Keratinocyte (primary cell): ENCODE measurements at regions not wholly inside any gene's neighbourhood (a gene's known extent, or its start where the extent isn't known, plus 50 kb on each side); places are given as distances from the start of the nearest gene placed in this dataset.

Experiments used
- DNase-seq: peaks from one replicate; pipeline ENCODE4 v3.0.0-alpha.2; 2011; ENCODE audit warnings: low read depth, missing footprints, low spot score
- FAIRE-seq: peaks from 2 replicates; lab custom pipeline; 2011; peaks lifted over from hg19 to GRCh38; lab: Jason Lieb, UNC
- H2AFZ ChIP-seq: 2 replicates; pipeline ENCODE4 v1.6.0; 2012; ENCODE audit warnings: low read length, control low read depth, inconsistent platforms; ENCODE audit not compliant: control insufficient read depth
- H3K27ac ChIP-seq: 2 replicates; pipeline ENCODE4 v1.5.1; 2011; ENCODE audit warnings: low read length; ENCODE audit not compliant: control insufficient read depth, insufficient read depth
- H3K27me3 ChIP-seq: 3 replicates; pipeline ENCODE4 v1.6.0; 2011; ENCODE audit warnings: low read length; ENCODE audit not compliant: control insufficient read depth, insufficient read depth; ENCODE audit errors: extremely low read depth
- H3K36me3 ChIP-seq, 2 experiments: 2 replicates in 1 of 2; 3 replicates in 1 of 2; pipeline ENCODE4 v1.5.1; 2011; ENCODE audit warnings: low read length in 2 of 2, mild to moderate bottlenecking in 1 of 2; ENCODE audit not compliant: control insufficient read depth in 2 of 2, insufficient read depth in 2 of 2; ENCODE audit errors: extremely low read depth in 1 of 2
- H3K4me1 ChIP-seq: 3 replicates; pipeline ENCODE4 v1.5.1; 2011; ENCODE audit warnings: low read length; ENCODE audit not compliant: control insufficient read depth, insufficient read depth; ENCODE audit errors: extremely low read depth
- H3K4me2 ChIP-seq: 3 replicates; pipeline ENCODE4 v1.6.0; 2011; ENCODE audit warnings: low read depth, low read length; ENCODE audit not compliant: control insufficient read depth, insufficient read depth; ENCODE audit errors: extremely low read depth
- H3K4me3 ChIP-seq, 3 experiments: fragments of 200-600 bp in 1 of 3; sonication (generic) in 1 of 3; 2 replicates in 2 of 3; 3 replicates in 1 of 3; pipeline ENCODE4 v1.5.1; 2011 to 2016; ENCODE audit warnings: low read length in 3 of 3, mild to moderate bottlenecking in 3 of 3, control low read depth in 2 of 3, inconsistent platforms in 1 of 3, low read depth in 1 of 3, mixed read lengths in 1 of 3, mixed run types in 1 of 3, moderate library complexity in 1 of 3; ENCODE audit not compliant: control insufficient read depth in 2 of 3, insufficient read depth in 2 of 3; ENCODE audit errors: extremely low read depth in 1 of 3
- H3K79me2 ChIP-seq: 2 replicates; pipeline ENCODE4 v1.6.0; 2012; ENCODE audit warnings: low read length; ENCODE audit not compliant: control insufficient read depth, insufficient read depth
- H3K9ac ChIP-seq: 3 replicates; pipeline ENCODE4 v1.6.0; 2011; ENCODE audit warnings: low read length; ENCODE audit not compliant: control insufficient read depth, insufficient read depth; ENCODE audit errors: extremely low read depth
- H3K9me1 ChIP-seq: 3 replicates; pipeline ENCODE4 v1.6.0; 2011; ENCODE audit warnings: low read length; ENCODE audit not compliant: control insufficient read depth, insufficient read depth; ENCODE audit errors: extremely low read depth
- H3K9me3 ChIP-seq: 2 replicates; pipeline ENCODE4 v1.5.1; 2012; ENCODE audit warnings: low read depth, low read length; ENCODE audit not compliant: control insufficient read depth
- H4K20me1 ChIP-seq: 3 replicates; pipeline ENCODE4 v1.6.0; 2011; ENCODE audit warnings: low read length; ENCODE audit not compliant: control insufficient read depth, insufficient read depth; ENCODE audit errors: extremely low read depth
- EZH2 ChIP-seq: IDR thresholded peaks from one replicate; pipeline ENCODE4 v1.6.1; 2012; ENCODE audit warnings: inconsistent platforms, mild to moderate bottlenecking, low read length, moderate library complexity
- dilution Hi-C: fragments of 300-500 bp; cut with MboI; formaldehyde crosslinking; loops from one replicate; pipeline ENCODE4 v1.7.0; 2020; ENCODE audit warnings: low sequenced_read_pairs; ENCODE audit not compliant: extremely low pct_ligation_motif_present
- TF ChIP-seq, protein P1 (sequence below), 3 experiments: IDR thresholded peaks in 1 of 3; conservative IDR thresholded peaks in 1 of 3; optimal IDR thresholded peaks in 1 of 3; 2 replicates in 2 of 3; 3 replicates in 1 of 3; pipeline versions ENCODE3 to v1.5.1; 2011; ENCODE audit warnings: low read length in 3 of 3, mild to moderate bottlenecking in 3 of 3, moderate library complexity in 2 of 3, control low read depth in 1 of 3, inconsistent platforms in 1 of 3; ENCODE audit not compliant: insufficient read depth in 2 of 3; ENCODE audit errors: extremely low read depth in 1 of 3

DNA sequence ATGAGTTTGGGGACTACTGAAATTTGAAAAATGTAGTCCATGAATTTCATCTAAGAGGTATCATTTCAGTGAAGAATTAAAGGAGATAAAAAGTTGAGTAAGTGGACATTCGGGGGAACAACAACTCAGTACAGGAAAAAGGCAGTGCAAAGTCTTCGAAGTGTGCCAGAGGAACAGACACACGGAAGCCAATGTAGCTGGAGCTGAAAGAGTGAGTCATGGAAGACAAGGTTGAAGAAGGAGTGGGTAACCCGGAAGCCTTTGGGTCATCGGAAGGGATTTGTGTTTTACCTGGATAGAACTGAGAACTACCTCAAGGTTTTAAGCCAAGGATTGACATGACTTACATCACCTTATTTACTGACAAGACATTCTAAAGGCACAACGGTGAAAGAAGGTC lies 733.4 kb downstream of the NCAM2 start:
- dilution Hi-C loops, result no loop called here
- no peaks in the 10 kb centered on the region for H3K9me1 ChIP-seq
- H3K4me2 ChIP-seq, result no peak overlapping the region
- no peak overlapping the region for H2AFZ ChIP-seq
- no peaks in the 10 kb centered on the region for H3K36me3 ChIP-seq
- DNase-seq, result no peak
- H4K20me1 ChIP-seq, result no peaks in the 10 kb centered on the region
- no peak for FAIRE-seq
- H3K27ac ChIP-seq, result no peak overlapping the region
- no peaks in the 10 kb centered on the region for H3K27me3 ChIP-seq
- H3K9me3 ChIP-seq, result no peaks in the 10 kb centered on the region
- H3K4me3 ChIP-seq, result no peak overlapping the region
- H3K4me1 ChIP-seq, result no peaks in the 10 kb centered on the region
- TF ChIP-seq EZH2, result no peak
- TF ChIP-seq, protein P1, sequence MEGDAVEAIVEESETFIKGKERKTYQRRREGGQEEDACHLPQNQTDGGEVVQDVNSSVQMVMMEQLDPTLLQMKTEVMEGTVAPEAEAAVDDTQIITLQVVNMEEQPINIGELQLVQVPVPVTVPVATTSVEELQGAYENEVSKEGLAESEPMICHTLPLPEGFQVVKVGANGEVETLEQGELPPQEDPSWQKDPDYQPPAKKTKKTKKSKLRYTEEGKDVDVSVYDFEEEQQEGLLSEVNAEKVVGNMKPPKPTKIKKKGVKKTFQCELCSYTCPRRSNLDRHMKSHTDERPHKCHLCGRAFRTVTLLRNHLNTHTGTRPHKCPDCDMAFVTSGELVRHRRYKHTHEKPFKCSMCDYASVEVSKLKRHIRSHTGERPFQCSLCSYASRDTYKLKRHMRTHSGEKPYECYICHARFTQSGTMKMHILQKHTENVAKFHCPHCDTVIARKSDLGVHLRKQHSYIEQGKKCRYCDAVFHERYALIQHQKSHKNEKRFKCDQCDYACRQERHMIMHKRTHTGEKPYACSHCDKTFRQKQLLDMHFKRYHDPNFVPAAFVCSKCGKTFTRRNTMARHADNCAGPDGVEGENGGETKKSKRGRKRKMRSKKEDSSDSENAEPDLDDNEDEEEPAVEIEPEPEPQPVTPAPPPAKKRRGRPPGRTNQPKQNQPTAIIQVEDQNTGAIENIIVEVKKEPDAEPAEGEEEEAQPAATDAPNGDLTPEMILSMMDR (optimal IDR thresholded peaks at IDR 0.05 in 1 of 3, IDR thresholded peaks at IDR 0.05 in 1 of 3, conservative IDR thresholded peaks at IDR 0.05 in 1 of 3; ENCODE audit: extremely low read depth in 1 of 3, insufficient read depth in 2 of 3, low read length in 3 of 3), result no peak
- no peaks in the 10 kb centered on the region for H3K79me2 ChIP-seq
- no peak overlapping the region for H3K9ac ChIP-seq

DNA sequence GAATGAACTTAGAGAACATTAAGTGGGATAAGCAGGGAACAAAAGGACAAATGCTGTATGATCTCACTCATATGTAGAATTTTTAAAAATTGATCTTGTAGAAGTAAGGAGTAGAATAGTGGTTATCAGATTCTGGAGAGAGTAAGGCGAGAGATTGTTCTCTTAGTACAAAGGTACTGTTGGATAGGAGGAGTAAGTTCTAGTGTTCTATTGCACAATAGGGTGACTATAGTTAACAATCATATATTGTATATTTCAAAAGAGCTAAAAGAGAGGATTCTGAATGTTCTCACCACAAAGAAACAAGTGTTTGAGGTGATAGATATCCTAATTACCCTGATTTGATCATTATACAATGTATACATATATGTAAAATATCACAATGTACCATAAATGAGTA lies 735.9 kb downstream of the NCAM2 start:
- H3K9me3 ChIP-seq, result no peaks in the 10 kb centered on the region
- H3K79me2 ChIP-seq, result no peaks in the 10 kb centered on the region
- H3K36me3 ChIP-seq, result no peaks in the 10 kb centered on the region
- H3K4me2 ChIP-seq, result no peak overlapping the region
- H3K27ac ChIP-seq, result no peak overlapping the region
- no peak overlapping the region for H3K4me3 ChIP-seq
- no peak for DNase-seq
- no peak overlapping the region for H2AFZ ChIP-seq
- no peaks in the 10 kb centered on the region for H3K27me3 ChIP-seq
- H3K9me1 ChIP-seq, result no peaks in the 10 kb centered on the region
- FAIRE-seq, result no peak
- H3K9ac ChIP-seq, result no peak overlapping the region
- dilution Hi-C loops, result no loop called here
- no peaks in the 10 kb centered on the region for H3K4me1 ChIP-seq
- no peaks in the 10 kb centered on the region for H4K20me1 ChIP-seq
- TF ChIP-seq EZH2, result no peak
- TF ChIP-seq, protein P1 (optimal IDR thresholded peaks at IDR 0.05 in 1 of 3, IDR thresholded peaks at IDR 0.05 in 1 of 3, conservative IDR thresholded peaks at IDR 0.05 in 1 of 3; ENCODE audit: extremely low read depth in 1 of 3, insufficient read depth in 2 of 3, low read length in 3 of 3), result no peak
